Fibroblast of the aortic adventitia (primary cell): ENCODE measurements at regions not wholly inside any gene's neighbourhood (a gene's known extent, or its start where the extent isn't known, plus 50 kb on each side); places are given as distances from the start of the nearest gene placed in this dataset.

Source experiments
- DNase-seq: peaks from one replicate; pipeline ENCODE4 v3.0.0-alpha.2; 2010; ENCODE audit warnings: low read depth
- H3K4me3 ChIP-seq: 2 replicates; pipeline ENCODE4 v1.5.1; 2011; ENCODE audit warnings: low read depth, mild to moderate bottlenecking, control low read depth, low read length, moderate library complexity
- CTCF ChIP-seq: IDR thresholded peaks from 2 replicates; pipeline ENCODE4 v1.5.1; 2011; ENCODE audit warnings: mild to moderate bottlenecking, low read length, control low read depth, inconsistent platforms; ENCODE audit not compliant: insufficient read depth

GRCh38 chrX:39296472-39296871, 495.2 kb downstream of the MID1IP1 start:
- TF ChIP-seq CTCF, result no peak
- DNase-seq, result no peak
- H3K4me3 ChIP-seq, result no peak overlapping the region

- no peak for TF ChIP-seq CTCF
- DNase-seq, result no peak
- H3K4me3 ChIP-seq, result no peak overlapping the region
Observed at GRCh38 chrX:39298821-39299220, 497.6 kb downstream of the MID1IP1 start.

GRCh38 chrX:39299615-39300014, 498.4 kb downstream of the MID1IP1 start:
- no peak for TF ChIP-seq CTCF
- DNase-seq, result no peak
- H3K4me3 ChIP-seq, result no peak overlapping the region

GRCh38 chrX:39301036-39301435, 499.8 kb downstream of the MID1IP1 start:
- no peak for DNase-seq
- H3K4me3 ChIP-seq, result no peak overlapping the region
- no peak for TF ChIP-seq CTCF

GRCh38 chrX:39302838-39303237, 501.6 kb downstream of the MID1IP1 start:
- DNase-seq, result no peak
- no peak for TF ChIP-seq CTCF
- no peak overlapping the region for H3K4me3 ChIP-seq

GRCh38 chrX:39304746-39305145, 503.5 kb downstream of the MID1IP1 start:
- DNase-seq, result no peak
- H3K4me3 ChIP-seq, result no peak overlapping the region

More at GRCh38 chrX:39304746-39305145, 503.5 kb downstream of the MID1IP1 start:
- no peak for TF ChIP-seq CTCF
